CD14-positive monocyte (primary cell): ENCODE measurements at regions not wholly inside any gene's neighbourhood (a gene's known extent, or its start where the extent isn't known, plus 50 kb on each side); places are given as distances from the start of the nearest gene placed in this dataset.

ENCODE experiments used
- DNase-seq, 3 donors: peaks; one replicate each; pipeline ENCODE4 v3.0.0-alpha.2; 2011 to 2022
- H2AFZ ChIP-seq: 2 replicates; pipeline ENCODE4 v1.6.0; 2012; ENCODE audit warnings: mild to moderate bottlenecking, low read depth, low read length, inconsistent platforms; ENCODE audit not compliant: insufficient read depth, poor library complexity, severe bottlenecking
- H3K27ac ChIP-seq, 2 donors: 1 replicate in 1 of 2; 2 replicates in 1 of 2; pipeline ENCODE4 v1.5.1; 2012 to 2013; ENCODE audit warnings: low read length in 2 of 2, control low read depth in 1 of 2, inconsistent platforms in 1 of 2, low read depth in 1 of 2, mild to moderate bottlenecking in 1 of 2
- H3K27me3 ChIP-seq, 2 donors: one replicate each; pipeline versions ENCODE4 v1.6.0 to v1.6.1; 2011 to 2013; ENCODE audit warnings: low read length in 2 of 2; ENCODE audit not compliant: control insufficient read depth in 2 of 2, insufficient read depth in 2 of 2
- H3K36me3 ChIP-seq, 2 donors: replicated peaks in 1 of 2; 1 replicate in 1 of 2; 2 replicates in 1 of 2; pipeline versions ENCODE4 v1.5.1 to v1.6.1; 2012 to 2013; ENCODE audit warnings: low read length in 2 of 2, control low read depth in 1 of 2, inconsistent platforms in 1 of 2, mild to moderate bottlenecking in 1 of 2; ENCODE audit not compliant: insufficient read depth in 2 of 2, control insufficient read depth in 1 of 2
- H3K4me1 ChIP-seq, 2 donors: 1 replicate in 1 of 2; 2 replicates in 1 of 2; pipeline versions ENCODE4 v1.5.1 to v1.6.1; 2012 to 2013; ENCODE audit warnings: low read length in 2 of 2, control low read depth in 1 of 2, inconsistent platforms in 1 of 2, mild to moderate bottlenecking in 1 of 2, moderate library complexity in 1 of 2; ENCODE audit not compliant: insufficient read depth in 2 of 2, control insufficient read depth in 1 of 2
- H3K4me2 ChIP-seq: replicated peaks from 2 replicates; pipeline ENCODE3; 2012; ENCODE audit warnings: low read length, moderate library complexity, mild to moderate bottlenecking; ENCODE audit not compliant: poor library complexity, severe bottlenecking; ENCODE audit errors: extremely low read depth
- H3K4me3 ChIP-seq, 3 experiments: fragments of 200-600 bp in 1 of 3; sonication (generic) in 1 of 3; replicated peaks in 1 of 3; 1 replicate in 2 of 3; 2 replicates in 1 of 3; pipeline ENCODE4 v1.5.1; 2011 to 2013; ENCODE audit warnings: low read length in 3 of 3, mild to moderate bottlenecking in 3 of 3, control low read depth in 2 of 3, low read depth in 2 of 3, inconsistent platforms in 1 of 3, moderate library complexity in 1 of 3
- H3K79me2 ChIP-seq: 2 replicates; pipeline ENCODE4 v1.6.0; 2012; ENCODE audit warnings: mild to moderate bottlenecking, control low read depth, inconsistent platforms, low read length, moderate library complexity; ENCODE audit not compliant: insufficient read depth
- H3K9ac ChIP-seq: 2 replicates; pipeline ENCODE4 v1.6.0; 2017; ENCODE audit warnings: low read length, mild to moderate bottlenecking; ENCODE audit not compliant: insufficient read depth, poor library complexity, severe bottlenecking
- H3K9me3 ChIP-seq, 2 donors: replicated peaks in 1 of 2; 1 replicate in 1 of 2; 2 replicates in 1 of 2; pipeline versions ENCODE4 v1.5.1 to v1.6.1; 2012 to 2013; ENCODE audit warnings: low read length in 2 of 2, control low read depth in 1 of 2; ENCODE audit not compliant: control insufficient read depth in 1 of 2, insufficient read depth in 1 of 2
- H4K20me1 ChIP-seq: 2 replicates; pipeline ENCODE4 v1.6.0; 2012; ENCODE audit warnings: mild to moderate bottlenecking, low read length, control low read depth, moderate library complexity; ENCODE audit not compliant: insufficient read depth
- H3K27ac Mint-ChIP-seq, 7 donors: one replicate each; pipeline ENCODE4 v1.8.0; 2020; ENCODE audit warnings: mild to moderate bottlenecking in 7 of 7, mixed read lengths in 7 of 7, moderate library complexity in 6 of 7, inconsistent platforms in 2 of 7
- H3K27me3 Mint-ChIP-seq, 3 donors: one replicate each; pipeline ENCODE4 v1.8.0; 2021 to 2022; ENCODE audit warnings: low read depth in 3 of 3, mild to moderate bottlenecking in 3 of 3, mixed read lengths in 3 of 3, moderate library complexity in 3 of 3, inconsistent platforms in 1 of 3
- H3K36me3 Mint-ChIP-seq, 2 donors: one replicate each; pipeline ENCODE4 v1.8.0; 2020; ENCODE audit warnings: mixed read lengths in 2 of 2, inconsistent platforms in 1 of 2, mild to moderate bottlenecking in 1 of 2
- H3K4me1 Mint-ChIP-seq: one replicate; pipeline ENCODE4 v1.8.0; 2020; ENCODE audit warnings: mild to moderate bottlenecking, mixed read lengths
- H3K4me3 Mint-ChIP-seq, 2 donors: one replicate each; pipeline ENCODE4 v1.8.0; 2020; ENCODE audit warnings: mild to moderate bottlenecking in 2 of 2, mixed read lengths in 2 of 2, moderate library complexity in 1 of 2
- H3K9me3 Mint-ChIP-seq, 7 donors: one replicate each; pipeline ENCODE4 v1.8.0; 2020 to 2022; ENCODE audit warnings: mixed read lengths in 7 of 7, mild to moderate bottlenecking in 6 of 7, moderate library complexity in 6 of 7, inconsistent platforms in 2 of 7
- CTCF ChIP-seq: fragments of 200-600 bp; IDR thresholded peaks from one replicate; pipeline ENCODE4 v1.8.0; 2022; ENCODE audit warnings: antibody characterized with exemption, mild to moderate bottlenecking
- WGBS: methylation state at CpG from one replicate; pipeline ENCODE4 v1.1.5; 2013; ENCODE audit warnings: missing lambda C conversion rate; ENCODE audit not compliant: insufficient coverage; 5-methylcytosine and 5-hydroxymethylcytosine counted together
- intact Hi-C, 2 donors: fragments of 100-400 bp; cut with micrococcal nuclease; formaldehyde crosslinking; loops; one replicate each; pipeline versions ENCODE4 v1.15.0 to v1.15.1; 2023

DNA sequence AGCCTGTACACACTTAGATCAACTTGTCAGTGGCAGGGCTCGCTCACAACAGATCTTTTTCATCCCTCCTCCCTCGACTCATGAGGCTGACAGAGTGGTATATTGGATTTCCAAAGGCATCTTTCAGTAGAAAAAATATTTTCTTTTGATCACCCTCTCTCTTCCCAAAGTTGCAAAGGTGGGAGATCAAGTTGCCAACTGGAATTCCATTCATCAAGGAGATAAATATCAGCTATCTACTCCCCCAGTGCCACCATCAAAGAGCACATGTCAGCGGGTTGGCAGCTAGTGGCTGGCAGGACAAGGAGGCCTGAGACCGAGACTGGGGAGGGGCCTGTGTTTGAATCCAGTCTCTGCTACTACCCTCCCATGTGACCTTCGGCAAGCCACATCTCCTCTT lies 539.7 kb upstream of the CDH11 start:
- Histone ChIP-seq H2AFZ (no peak overlapping the region), H4K20me1 (no peaks in the 10 kb centered on the region), H3K9me3 (no peaks in the 10 kb centered on the region), H3K79me2 (no peaks in the 10 kb centered on the region), H3K4me1 (no peaks in the 10 kb centered on the region), H3K4me2 (no peak overlapping the region), H3K9ac (no peak overlapping the region), H3K27me3 (peaks cover 0 to 6% of the 10 kb centered on the region in 2 donors), H3K27ac (no peak overlapping the region), H3K36me3 (no peaks in the 10 kb centered on the region), H3K4me3 (no peak overlapping the region)
- no peaks in the 10 kb centered on the region for H3K4me1 Mint-ChIP-seq
- no peak overlapping the region for H3K4me3 Mint-ChIP-seq
- peaks cover 12 to 15% (median 13%) of the 10 kb centered on the region in 3 donors for H3K27me3 Mint-ChIP-seq
- no peak for DNase-seq
- no peaks in the 10 kb centered on the region for H3K36me3 Mint-ChIP-seq
- intact Hi-C loops = no loop called here
- no peak overlapping the region for H3K27ac Mint-ChIP-seq
- H3K9me3 Mint-ChIP-seq = peaks cover 0 to 2% (median 0%) of the 10 kb centered on the region in 7 donors
- no peak for TF ChIP-seq CTCF
- 100% methylated on average over 2 of the region's 5 CpGs for WGBS

DNA sequence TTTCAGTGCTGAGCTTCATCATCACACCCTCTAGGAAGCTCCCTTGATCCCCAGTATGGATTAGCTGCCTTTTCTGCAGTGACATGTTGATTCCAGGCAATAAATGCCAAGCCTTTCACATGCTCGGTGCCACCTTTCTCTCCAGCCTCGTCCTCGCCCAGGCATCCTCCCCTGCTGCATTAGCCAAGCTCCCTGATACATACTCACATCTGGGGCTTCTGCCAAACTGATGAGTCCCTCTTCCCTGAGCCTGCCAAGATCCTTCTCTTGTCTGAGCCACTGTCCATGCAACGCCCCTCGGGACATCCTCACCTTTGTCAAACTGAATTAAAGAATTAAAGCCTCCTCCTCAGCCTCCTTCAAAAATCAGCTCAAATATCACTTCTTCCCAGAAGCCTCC lies 538.5 kb upstream of the CDH11 start:
- WGBS = 96% methylated on average over 5 of the region's 5 CpGs
- Mint-ChIP-seq H3K4me3 (no peak overlapping the region), H3K9me3 (peaks cover 0 to 2% (median 0%) of the 10 kb centered on the region in 7 donors)

More for the DNA sequence above, 538.5 kb upstream of the CDH11 start:
- Histone ChIP-seq H3K4me2 (no peak overlapping the region), H3K27me3 (peaks cover 0 to 11% of the 10 kb centered on the region in 2 donors), H3K9ac (no peak overlapping the region), H3K27ac (no peak overlapping the region), H4K20me1 (no peaks in the 10 kb centered on the region), H3K4me1 (no peaks in the 10 kb centered on the region), H3K9me3 (no peaks in the 10 kb centered on the region), H3K36me3 (no peaks in the 10 kb centered on the region), H3K4me3 (no peak overlapping the region), H3K79me2 (no peaks in the 10 kb centered on the region), H2AFZ (no peak overlapping the region)
- H3K27me3 Mint-ChIP-seq = peaks cover 12 to 20% (median 16%) of the 10 kb centered on the region in 3 donors
- DNase-seq = no peak
- no peak for TF ChIP-seq CTCF
- intact Hi-C loops = no loop called here
- no peaks in the 10 kb centered on the region for H3K4me1 Mint-ChIP-seq
- H3K36me3 Mint-ChIP-seq = no peaks in the 10 kb centered on the region
- H3K27ac Mint-ChIP-seq = no peak overlapping the region
